ENCODE measurements at regions not wholly inside any gene's neighbourhood (a gene's known extent, or its start where the extent isn't known, plus 50 kb on each side); places are given as distances from the start of the nearest gene placed in this dataset.

- intact Hi-C loops (cut with micrococcal nuclease), result no loop called here
- H2AFZ ChIP-seq (ENCODE audit: low read length), result no peak overlapping the region
- ATAC-seq, result no peak
- H3K4me1 ChIP-seq (ENCODE audit: insufficient read depth, low read length), result no peaks in the 10 kb centered on the region
- CTCF ChIA-PET, result no interaction called here
- DNase-seq, result peak; percentile 8
- H3K36me3 ChIP-seq (ENCODE audit: low read depth, low read length), result no peaks in the 10 kb centered on the region
- H3K9ac ChIP-seq (ENCODE audit: low read length), result no peak overlapping the region
- H4K20me1 ChIP-seq (ENCODE audit: low read length), result no peaks in the 10 kb centered on the region
- no peak overlapping the region for H3K4me3 ChIP-seq (ENCODE audit: low read length)
- no peaks in the 10 kb centered on the region for H3K9me3 ChIP-seq (ENCODE audit: low read length)
- POLR2A ChIA-PET (ENCODE audit: unreplicated experiment), result no interaction called here
- no peak overlapping the region for H3K27ac ChIP-seq (ENCODE audit: low read length)
- TF ChIP-seq EZH2phosphoT487 (IDR thresholded peaks at IDR 0.05; ENCODE audit: borderline replicate concordance, low read length), result no peak
- TF ChIP-seq EZH2 (IDR thresholded peaks at IDR 0.05; ENCODE audit: low read length, unreplicated experiment), result no peak
- TF ChIP-seq CTCF (conservative IDR thresholded peaks at IDR 0.05; ENCODE audit: low read depth, low read length), result no peak
- no peaks in the 10 kb centered on the region for H3F3A ChIP-seq (ENCODE audit: low read length, unreplicated experiment)
- H3K27me3 ChIP-seq (ENCODE audit: low read length), result no peaks in the 10 kb centered on the region
- no peaks in the 10 kb centered on the region for H3K79me2 ChIP-seq (ENCODE audit: low read length)
- no peaks in the 10 kb centered on the region for H3K9me2 ChIP-seq (replicated peaks; ENCODE audit: low read length)
- no TSS peak for BruUV-seq (replicated peaks)
- H3K4me2 ChIP-seq (ENCODE audit: low read length), result no peak overlapping the region
Observed at GRCh38 chr18:33817096-33817495, 239.1 kb downstream of the ASXL3 start.

GRCh38 chr18:33814546-33814945, 236.5 kb downstream of the ASXL3 start:
- Histone ChIP-seq H3K9ac (ENCODE audit: low read length) (no peak overlapping the region), H3K4me1 (ENCODE audit: insufficient read depth, low read length) (no peaks in the 10 kb centered on the region), H2AFZ (ENCODE audit: low read length) (no peak overlapping the region), H3K4me2 (ENCODE audit: low read length) (no peak overlapping the region), H3K9me3 (ENCODE audit: low read length) (no peaks in the 10 kb centered on the region), H4K20me1 (ENCODE audit: low read length) (no peaks in the 10 kb centered on the region), H3K27ac (ENCODE audit: low read length) (no peak overlapping the region), H3F3A (ENCODE audit: low read length, unreplicated experiment) (no peaks in the 10 kb centered on the region), H3K9me2 (replicated peaks; ENCODE audit: low read length) (no peaks in the 10 kb centered on the region), H3K27me3 (ENCODE audit: low read length) (no peaks in the 10 kb centered on the region), H3K79me2 (ENCODE audit: low read length) (no peaks in the 10 kb centered on the region), H3K4me3 (ENCODE audit: low read length) (no peak overlapping the region), H3K36me3 (ENCODE audit: low read depth, low read length) (no peaks in the 10 kb centered on the region)
- intact Hi-C loops (cut with micrococcal nuclease), result no loop called here
- ATAC-seq (no peak), DNase-seq (no peak)
- TF ChIP-seq EZH2phosphoT487 (IDR thresholded peaks at IDR 0.05; ENCODE audit: borderline replicate concordance, low read length) (no peak), CTCF (conservative IDR thresholded peaks at IDR 0.05; ENCODE audit: low read depth, low read length) (no peak), EZH2 (IDR thresholded peaks at IDR 0.05; ENCODE audit: low read length, unreplicated experiment) (no peak)
- POLR2A ChIA-PET (ENCODE audit: unreplicated experiment), result no interaction called here
- CTCF ChIA-PET, result no interaction called here
- BruUV-seq (replicated peaks), result no TSS peak

GRCh38 chr18:33812186-33812585, 234.2 kb downstream of the ASXL3 start:
- CTCF ChIA-PET, result no interaction called here
- BruUV-seq (replicated peaks), result no TSS peak

More at GRCh38 chr18:33812186-33812585, 234.2 kb downstream of the ASXL3 start:
- H3K27me3 ChIP-seq (ENCODE audit: low read length), result no peaks in the 10 kb centered on the region
- no peaks in the 10 kb centered on the region for H3K79me2 ChIP-seq (ENCODE audit: low read length)
- H3K9me3 ChIP-seq (ENCODE audit: low read length), result no peaks in the 10 kb centered on the region
- DNase-seq, result no peak
- intact Hi-C loops (cut with micrococcal nuclease), result no loop called here
- no peak overlapping the region for H3K9ac ChIP-seq (ENCODE audit: low read length)
- no peak overlapping the region for H3K4me3 ChIP-seq (ENCODE audit: low read length)
- no peaks in the 10 kb centered on the region for H3K9me2 ChIP-seq (replicated peaks; ENCODE audit: low read length)
- no peak overlapping the region for H3K27ac ChIP-seq (ENCODE audit: low read length)
- no peaks in the 10 kb centered on the region for H3F3A ChIP-seq (ENCODE audit: low read length, unreplicated experiment)
- no peaks in the 10 kb centered on the region for H4K20me1 ChIP-seq (ENCODE audit: low read length)
- H3K36me3 ChIP-seq (ENCODE audit: low read depth, low read length), result no peaks in the 10 kb centered on the region
- POLR2A ChIA-PET (ENCODE audit: unreplicated experiment), result no interaction called here
- ATAC-seq, result no peak
- no peaks in the 10 kb centered on the region for H3K4me1 ChIP-seq (ENCODE audit: insufficient read depth, low read length)
- H2AFZ ChIP-seq (ENCODE audit: low read length), result no peak overlapping the region
- TF ChIP-seq EZH2phosphoT487 (IDR thresholded peaks at IDR 0.05; ENCODE audit: borderline replicate concordance, low read length) (no peak), EZH2 (IDR thresholded peaks at IDR 0.05; ENCODE audit: low read length, unreplicated experiment) (no peak), CTCF (conservative IDR thresholded peaks at IDR 0.05; ENCODE audit: low read depth, low read length) (no peak)
- H3K4me2 ChIP-seq (ENCODE audit: low read length), result no peak overlapping the region
